WTC11 (cell line): ENCODE measurements at regions not wholly inside any gene's neighbourhood (a gene's known extent, or its start where the extent isn't known, plus 50 kb on each side); places are given as distances from the start of the nearest gene placed in this dataset.

Source experiments
- ATAC-seq: fragments of 200-7000 bp; cut with Tn5 transposase; 2 replicates; pipeline ENCODE4 v1.10.0; 2021; ENCODE audit warnings: mild to moderate bottlenecking, moderate library complexity
- CTCF ChIA-PET: fragments of 300-600 bp; sonication (Branson Sonifier 250); formaldehyde crosslinking; loops from one replicate; lab custom pipeline; 2021; ENCODE audit warnings: antibody characterized with exemption; lab: Charles Lee
- POLR2A ChIA-PET: fragments of 350-600 bp; sonication (Branson Sonifier 250); formaldehyde crosslinking; loops from one replicate; lab custom pipeline; 2021; ENCODE audit warnings: antibody characterized with exemption; lab: Charles Lee
- DNase-seq: peaks from one replicate; pipeline ENCODE4 v3.0.0; 2021; ENCODE audit warnings: low spot score
- H3K27ac Mint-ChIP-seq: 2 replicates; pipeline ENCODE4 v1.8.0; 2021; ENCODE audit warnings: mixed read lengths
- H3K27me3 Mint-ChIP-seq: 2 replicates; pipeline ENCODE4 v1.8.0; 2021; ENCODE audit warnings: low read depth, mild to moderate bottlenecking, moderate library complexity, mixed read lengths
- H3K36me3 Mint-ChIP-seq: 2 replicates; pipeline ENCODE4 v1.8.0; 2021; ENCODE audit warnings: mixed read lengths
- H3K4me1 Mint-ChIP-seq: 2 replicates; pipeline ENCODE4 v1.8.0; 2022; ENCODE audit warnings: mixed read lengths
- H3K4me3 Mint-ChIP-seq: 2 replicates; pipeline ENCODE4 v1.8.0; 2021; ENCODE audit warnings: mild to moderate bottlenecking, moderate library complexity, mixed read lengths
- H3K9me3 Mint-ChIP-seq: 2 replicates; pipeline ENCODE4 v1.8.0; 2021; ENCODE audit warnings: mixed read lengths
- CBFB ChIP-seq: sonication (generic); formaldehyde crosslinking; IDR thresholded peaks from 2 replicates; pipeline ENCODE4 v1.8.1; 2022; ENCODE audit warnings: mild to moderate bottlenecking, low read depth, missing genetic modification reagents
- CREM ChIP-seq: sonication (generic); formaldehyde crosslinking; IDR thresholded peaks from 2 replicates; pipeline ENCODE4 v1.8.1; 2022; ENCODE audit warnings: mild to moderate bottlenecking, missing genetic modification reagents, moderate library complexity
- EMX1 ChIP-seq: fragments of 250-450 bp; sonication (Bioruptor Pico); IDR thresholded peaks from 2 replicates; pipeline ENCODE4 v1.8.0; 2021; ENCODE audit warnings: mild to moderate bottlenecking
- ETV6 ChIP-seq: sonication (generic); formaldehyde crosslinking; IDR thresholded peaks from 2 replicates; pipeline ENCODE4 v1.8.1; 2022; ENCODE audit warnings: mild to moderate bottlenecking, missing genetic modification reagents
- GABPB1 ChIP-seq: sonication (generic); formaldehyde crosslinking; IDR thresholded peaks from 2 replicates; pipeline ENCODE4 v1.8.1; 2023; ENCODE audit warnings: mild to moderate bottlenecking, missing genetic modification reagents
- OVOL2 ChIP-seq: fragments of 250-450 bp; sonication (Bioruptor Pico); IDR thresholded peaks from 2 replicates; pipeline ENCODE4 v1.9.0; 2021; ENCODE audit warnings: mild to moderate bottlenecking, borderline replicate concordance
- PRRX2 ChIP-seq: fragments of 250-450 bp; sonication (Bioruptor Pico); IDR thresholded peaks from 2 replicates; pipeline ENCODE4 v1.8.0; 2021; ENCODE audit warnings: mild to moderate bottlenecking
- RORB ChIP-seq: fragments of 250-450 bp; sonication (Bioruptor Pico); IDR thresholded peaks from 2 replicates; pipeline ENCODE4 v1.9.0; 2021; ENCODE audit warnings: mild to moderate bottlenecking
- SMAD3 ChIP-seq: sonication (generic); formaldehyde crosslinking; IDR thresholded peaks from 2 replicates; pipeline ENCODE4 v1.8.0; 2022; ENCODE audit warnings: missing genetic modification reagents, mild to moderate bottlenecking, borderline replicate concordance
- SOX15 ChIP-seq: fragments of 250-450 bp; sonication (Bioruptor Pico); IDR thresholded peaks from 2 replicates; pipeline ENCODE4 v1.9.0; 2021; ENCODE audit warnings: mild to moderate bottlenecking
- ZNF121 ChIP-seq: sonication (generic); formaldehyde crosslinking; IDR thresholded peaks from 2 replicates; pipeline ENCODE4 v1.8.0; 2023; ENCODE audit warnings: missing genetic modification reagents
- ZNF219 ChIP-seq: sonication (generic); formaldehyde crosslinking; IDR thresholded peaks from 2 replicates; pipeline ENCODE4 v1.8.0; 2023; ENCODE audit warnings: missing genetic modification reagents, mild to moderate bottlenecking, borderline replicate concordance
- ZNF232 ChIP-seq: sonication (generic); formaldehyde crosslinking; IDR thresholded peaks from 2 replicates; pipeline ENCODE4 v1.8.0; 2022; ENCODE audit warnings: mild to moderate bottlenecking, missing genetic modification reagents
- ZNF263 ChIP-seq: sonication (generic); formaldehyde crosslinking; IDR thresholded peaks from 2 replicates; pipeline ENCODE4 v1.8.1; 2022; ENCODE audit warnings: low read depth, mild to moderate bottlenecking, moderate library complexity, missing genetic modification reagents
- TF ChIP-seq, protein P1 (sequence below): sonication (generic); formaldehyde crosslinking; IDR thresholded peaks from 2 replicates; pipeline ENCODE4 v1.8.0; 2022; ENCODE audit warnings: missing genetic modification reagents
- TF ChIP-seq, protein P2 (sequence below): sonication (generic); formaldehyde crosslinking; conservative IDR thresholded peaks from 2 replicates; pipeline ENCODE4 v1.8.1; 2022; ENCODE audit warnings: mild to moderate bottlenecking, missing genetic modification reagents
- TF ChIP-seq, protein P3 (sequence below): sonication (generic); formaldehyde crosslinking; IDR thresholded peaks from 2 replicates; pipeline ENCODE4 v1.8.1; 2023; ENCODE audit warnings: mild to moderate bottlenecking, missing genetic modification reagents, moderate library complexity
- TF ChIP-seq, protein P4 (sequence below): sonication (generic); formaldehyde crosslinking; IDR thresholded peaks from 2 replicates; pipeline ENCODE4 v1.8.1; 2022; ENCODE audit warnings: mild to moderate bottlenecking, missing genetic modification reagents, moderate library complexity, borderline replicate concordance
- TF ChIP-seq, protein P5 (sequence below): fragments of 250-450 bp; sonication (Bioruptor Pico); IDR thresholded peaks from 2 replicates; pipeline ENCODE4 v1.9.0; 2021; ENCODE audit warnings: mild to moderate bottlenecking
- TF ChIP-seq, protein P6 (sequence below): sonication (generic); formaldehyde crosslinking; IDR thresholded peaks from 2 replicates; pipeline ENCODE4 v1.8.1; 2023; ENCODE audit warnings: mild to moderate bottlenecking, missing genetic modification reagents
- TF ChIP-seq, protein P7 (sequence below): sonication (generic); formaldehyde crosslinking; IDR thresholded peaks from 2 replicates; pipeline ENCODE4 v1.8.1; 2022; ENCODE audit warnings: mild to moderate bottlenecking, moderate library complexity, missing genetic modification reagents
- TF ChIP-seq, protein P8 (sequence below): sonication (generic); formaldehyde crosslinking; IDR thresholded peaks from 2 replicates; pipeline ENCODE4 v1.8.1; 2022; ENCODE audit warnings: low read depth, mild to moderate bottlenecking, moderate library complexity, missing genetic modification reagents, borderline replicate concordance

DNA sequence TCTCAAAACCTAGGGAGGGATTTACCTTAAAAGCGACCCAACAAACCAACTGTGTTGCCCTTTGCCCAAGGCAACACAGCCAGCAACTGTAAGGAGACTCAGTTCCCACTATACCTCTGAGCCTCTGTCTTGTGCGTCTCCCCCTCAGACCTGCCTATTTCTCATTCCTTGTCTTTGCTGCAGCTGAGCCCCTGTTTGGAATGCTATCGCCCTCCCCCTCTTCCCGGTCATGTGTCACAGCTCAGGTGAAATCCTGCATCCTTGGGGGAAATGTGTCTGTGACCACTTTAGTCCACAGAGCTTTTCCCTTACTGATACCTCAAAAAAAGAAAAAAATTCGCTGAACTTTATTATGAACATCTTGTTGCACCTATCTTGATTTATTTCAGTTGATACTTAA, 52.0 kb upstream of the LRIG1 start:
- ChIA-PET POLR2A (no interaction called here), CTCF (interaction anchor here (1.5 kb wide), 1 partner anchor 20 kb away, joined by 5 read pairs; no protein-coding TSS in a partner anchor)
- Mint-ChIP-seq H3K27me3 (no peaks in the 10 kb centered on the region; the same call in 1 of the 2 replicates), H3K4me3 (no peak overlapping the region), H3K9me3 (no peaks in the 10 kb centered on the region), H3K27ac (no peak overlapping the region), H3K36me3 (no peaks in the 10 kb centered on the region), H3K4me1 (peaks cover 31% of the 10 kb centered on the region)
- TF ChIP-seq, protein P1, sequence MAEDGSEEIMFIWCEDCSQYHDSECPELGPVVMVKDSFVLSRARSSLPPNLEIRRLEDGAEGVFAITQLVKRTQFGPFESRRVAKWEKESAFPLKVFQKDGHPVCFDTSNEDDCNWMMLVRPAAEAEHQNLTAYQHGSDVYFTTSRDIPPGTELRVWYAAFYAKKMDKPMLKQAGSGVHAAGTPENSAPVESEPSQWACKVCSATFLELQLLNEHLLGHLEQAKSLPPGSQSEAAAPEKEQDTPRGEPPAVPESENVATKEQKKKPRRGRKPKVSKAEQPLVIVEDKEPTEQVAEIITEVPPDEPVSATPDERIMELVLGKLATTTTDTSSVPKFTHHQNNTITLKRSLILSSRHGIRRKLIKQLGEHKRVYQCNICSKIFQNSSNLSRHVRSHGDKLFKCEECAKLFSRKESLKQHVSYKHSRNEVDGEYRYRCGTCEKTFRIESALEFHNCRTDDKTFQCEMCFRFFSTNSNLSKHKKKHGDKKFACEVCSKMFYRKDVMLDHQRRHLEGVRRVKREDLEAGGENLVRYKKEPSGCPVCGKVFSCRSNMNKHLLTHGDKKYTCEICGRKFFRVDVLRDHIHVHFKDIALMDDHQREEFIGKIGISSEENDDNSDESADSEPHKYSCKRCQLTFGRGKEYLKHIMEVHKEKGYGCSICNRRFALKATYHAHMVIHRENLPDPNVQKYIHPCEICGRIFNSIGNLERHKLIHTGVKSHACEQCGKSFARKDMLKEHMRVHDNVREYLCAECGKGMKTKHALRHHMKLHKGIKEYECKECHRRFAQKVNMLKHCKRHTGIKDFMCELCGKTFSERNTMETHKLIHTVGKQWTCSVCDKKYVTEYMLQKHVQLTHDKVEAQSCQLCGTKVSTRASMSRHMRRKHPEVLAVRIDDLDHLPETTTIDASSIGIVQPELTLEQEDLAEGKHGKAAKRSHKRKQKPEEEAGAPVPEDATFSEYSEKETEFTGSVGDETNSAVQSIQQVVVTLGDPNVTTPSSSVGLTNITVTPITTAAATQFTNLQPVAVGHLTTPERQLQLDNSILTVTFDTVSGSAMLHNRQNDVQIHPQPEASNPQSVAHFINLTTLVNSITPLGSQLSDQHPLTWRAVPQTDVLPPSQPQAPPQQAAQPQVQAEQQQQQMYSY (CRISPR knock-in tag), result peak; percentile 46; the same call in 1 of the 2 replicates
- TF ChIP-seq, protein P2, sequence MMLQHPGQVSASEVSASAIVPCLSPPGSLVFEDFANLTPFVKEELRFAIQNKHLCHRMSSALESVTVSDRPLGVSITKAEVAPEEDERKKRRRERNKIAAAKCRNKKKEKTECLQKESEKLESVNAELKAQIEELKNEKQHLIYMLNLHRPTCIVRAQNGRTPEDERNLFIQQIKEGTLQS, result no peak
- TF ChIP-seq, protein P3, sequence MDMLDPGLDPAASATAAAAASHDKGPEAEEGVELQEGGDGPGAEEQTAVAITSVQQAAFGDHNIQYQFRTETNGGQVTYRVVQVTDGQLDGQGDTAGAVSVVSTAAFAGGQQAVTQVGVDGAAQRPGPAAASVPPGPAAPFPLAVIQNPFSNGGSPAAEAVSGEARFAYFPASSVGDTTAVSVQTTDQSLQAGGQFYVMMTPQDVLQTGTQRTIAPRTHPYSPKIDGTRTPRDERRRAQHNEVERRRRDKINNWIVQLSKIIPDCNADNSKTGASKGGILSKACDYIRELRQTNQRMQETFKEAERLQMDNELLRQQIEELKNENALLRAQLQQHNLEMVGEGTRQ (CRISPR knock-in tag), result peak; percentile 48; the same call in 1 of the 2 replicates
- ATAC-seq (peak; percentile 90), DNase-seq (no peak)

DNA sequence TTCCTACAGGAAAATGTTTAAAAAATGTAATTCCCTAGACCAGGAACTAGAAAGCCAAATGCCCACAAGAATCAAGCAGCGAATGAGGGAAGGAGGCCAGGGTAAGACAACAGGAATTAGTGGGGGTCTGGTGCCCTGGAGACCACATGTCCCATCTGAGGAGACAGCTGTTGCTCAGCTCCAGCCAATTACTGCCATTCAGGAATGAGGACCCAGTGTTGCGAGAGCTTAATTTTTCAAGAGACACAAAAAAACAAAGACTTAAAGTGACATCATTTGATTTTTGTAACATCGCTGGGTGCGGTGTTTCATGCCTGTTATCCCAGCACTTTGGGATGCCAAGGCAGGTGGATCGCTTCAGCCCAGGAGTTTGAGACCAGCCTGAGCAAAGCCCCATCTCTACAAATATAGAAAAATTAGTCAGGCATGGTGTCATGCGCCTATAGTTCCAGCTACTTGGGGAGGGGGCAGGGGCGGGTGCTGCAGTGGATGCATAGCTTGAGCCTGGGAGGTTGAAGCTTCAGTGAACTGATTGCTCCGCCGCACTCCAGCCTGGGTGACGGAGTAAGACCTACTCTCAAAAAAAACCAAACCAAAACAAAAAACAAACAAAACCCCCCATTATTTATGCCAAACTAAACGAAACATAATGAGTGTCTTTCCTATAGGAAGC, 52.8 kb upstream of the LRIG1 start:
- ChIA-PET POLR2A (no interaction called here), CTCF (interaction anchor here (1.5 kb wide), 1 partner anchor 20 kb away, joined by 5 read pairs; no protein-coding TSS in a partner anchor)
- H3K9me3 Mint-ChIP-seq, result peaks cover 5% of the 10 kb centered on the region
- peaks cover 1% of the 10 kb centered on the region; the same call in 1 of the 2 replicates for H3K36me3 Mint-ChIP-seq
- DNase-seq (no peak), ATAC-seq (no peak)
- peaks cover 31% of the 10 kb centered on the region for H3K4me1 Mint-ChIP-seq
- H3K27me3 Mint-ChIP-seq, result no peaks in the 10 kb centered on the region; the same call in none of the 2 replicates
- H3K27ac Mint-ChIP-seq, result no peak overlapping the region
- no peak overlapping the region for H3K4me3 Mint-ChIP-seq
- TF ChIP-seq GABPB1 (no peak), SOX15 (CRISPR knock-in tag) (no peak), PRRX2 (CRISPR knock-in tag) (no peak), ZNF232 (CRISPR knock-in tag) (no peak), ZNF121 (CRISPR knock-in tag) (no peak), ZNF219 (CRISPR knock-in tag) (no peak), OVOL2 (CRISPR knock-in tag) (no peak), CBFB (CRISPR knock-in tag) (no peak), SMAD3 (CRISPR knock-in tag) (no peak), ZNF263 (CRISPR knock-in tag) (no peak), CREM (CRISPR knock-in tag) (no peak), ETV6 (CRISPR knock-in tag) (no peak), EMX1 (no peak), RORB (CRISPR knock-in tag) (no peak)
- TF ChIP-seq, protein P4, sequence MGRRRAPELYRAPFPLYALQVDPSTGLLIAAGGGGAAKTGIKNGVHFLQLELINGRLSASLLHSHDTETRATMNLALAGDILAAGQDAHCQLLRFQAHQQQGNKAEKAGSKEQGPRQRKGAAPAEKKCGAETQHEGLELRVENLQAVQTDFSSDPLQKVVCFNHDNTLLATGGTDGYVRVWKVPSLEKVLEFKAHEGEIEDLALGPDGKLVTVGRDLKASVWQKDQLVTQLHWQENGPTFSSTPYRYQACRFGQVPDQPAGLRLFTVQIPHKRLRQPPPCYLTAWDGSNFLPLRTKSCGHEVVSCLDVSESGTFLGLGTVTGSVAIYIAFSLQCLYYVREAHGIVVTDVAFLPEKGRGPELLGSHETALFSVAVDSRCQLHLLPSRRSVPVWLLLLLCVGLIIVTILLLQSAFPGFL, result no peak
- TF ChIP-seq, protein P5, sequence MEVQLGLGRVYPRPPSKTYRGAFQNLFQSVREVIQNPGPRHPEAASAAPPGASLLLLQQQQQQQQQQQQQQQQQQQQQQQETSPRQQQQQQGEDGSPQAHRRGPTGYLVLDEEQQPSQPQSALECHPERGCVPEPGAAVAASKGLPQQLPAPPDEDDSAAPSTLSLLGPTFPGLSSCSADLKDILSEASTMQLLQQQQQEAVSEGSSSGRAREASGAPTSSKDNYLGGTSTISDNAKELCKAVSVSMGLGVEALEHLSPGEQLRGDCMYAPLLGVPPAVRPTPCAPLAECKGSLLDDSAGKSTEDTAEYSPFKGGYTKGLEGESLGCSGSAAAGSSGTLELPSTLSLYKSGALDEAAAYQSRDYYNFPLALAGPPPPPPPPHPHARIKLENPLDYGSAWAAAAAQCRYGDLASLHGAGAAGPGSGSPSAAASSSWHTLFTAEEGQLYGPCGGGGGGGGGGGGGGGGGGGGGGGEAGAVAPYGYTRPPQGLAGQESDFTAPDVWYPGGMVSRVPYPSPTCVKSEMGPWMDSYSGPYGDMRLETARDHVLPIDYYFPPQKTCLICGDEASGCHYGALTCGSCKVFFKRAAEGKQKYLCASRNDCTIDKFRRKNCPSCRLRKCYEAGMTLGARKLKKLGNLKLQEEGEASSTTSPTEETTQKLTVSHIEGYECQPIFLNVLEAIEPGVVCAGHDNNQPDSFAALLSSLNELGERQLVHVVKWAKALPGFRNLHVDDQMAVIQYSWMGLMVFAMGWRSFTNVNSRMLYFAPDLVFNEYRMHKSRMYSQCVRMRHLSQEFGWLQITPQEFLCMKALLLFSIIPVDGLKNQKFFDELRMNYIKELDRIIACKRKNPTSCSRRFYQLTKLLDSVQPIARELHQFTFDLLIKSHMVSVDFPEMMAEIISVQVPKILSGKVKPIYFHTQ (CRISPR knock-in tag), result no peak
- TF ChIP-seq, protein P6, sequence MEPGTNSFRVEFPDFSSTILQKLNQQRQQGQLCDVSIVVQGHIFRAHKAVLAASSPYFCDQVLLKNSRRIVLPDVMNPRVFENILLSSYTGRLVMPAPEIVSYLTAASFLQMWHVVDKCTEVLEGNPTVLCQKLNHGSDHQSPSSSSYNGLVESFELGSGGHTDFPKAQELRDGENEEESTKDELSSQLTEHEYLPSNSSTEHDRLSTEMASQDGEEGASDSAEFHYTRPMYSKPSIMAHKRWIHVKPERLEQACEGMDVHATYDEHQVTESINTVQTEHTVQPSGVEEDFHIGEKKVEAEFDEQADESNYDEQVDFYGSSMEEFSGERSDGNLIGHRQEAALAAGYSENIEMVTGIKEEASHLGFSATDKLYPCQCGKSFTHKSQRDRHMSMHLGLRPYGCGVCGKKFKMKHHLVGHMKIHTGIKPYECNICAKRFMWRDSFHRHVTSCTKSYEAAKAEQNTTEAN (CRISPR knock-in tag), result no peak
- TF ChIP-seq, protein P7, sequence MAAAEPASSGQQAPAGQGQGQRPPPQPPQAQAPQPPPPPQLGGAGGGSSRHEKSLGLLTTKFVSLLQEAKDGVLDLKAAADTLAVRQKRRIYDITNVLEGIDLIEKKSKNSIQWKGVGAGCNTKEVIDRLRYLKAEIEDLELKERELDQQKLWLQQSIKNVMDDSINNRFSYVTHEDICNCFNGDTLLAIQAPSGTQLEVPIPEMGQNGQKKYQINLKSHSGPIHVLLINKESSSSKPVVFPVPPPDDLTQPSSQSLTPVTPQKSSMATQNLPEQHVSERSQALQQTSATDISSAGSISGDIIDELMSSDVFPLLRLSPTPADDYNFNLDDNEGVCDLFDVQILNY (CRISPR knock-in tag), result no peak
- TF ChIP-seq, protein P8, sequence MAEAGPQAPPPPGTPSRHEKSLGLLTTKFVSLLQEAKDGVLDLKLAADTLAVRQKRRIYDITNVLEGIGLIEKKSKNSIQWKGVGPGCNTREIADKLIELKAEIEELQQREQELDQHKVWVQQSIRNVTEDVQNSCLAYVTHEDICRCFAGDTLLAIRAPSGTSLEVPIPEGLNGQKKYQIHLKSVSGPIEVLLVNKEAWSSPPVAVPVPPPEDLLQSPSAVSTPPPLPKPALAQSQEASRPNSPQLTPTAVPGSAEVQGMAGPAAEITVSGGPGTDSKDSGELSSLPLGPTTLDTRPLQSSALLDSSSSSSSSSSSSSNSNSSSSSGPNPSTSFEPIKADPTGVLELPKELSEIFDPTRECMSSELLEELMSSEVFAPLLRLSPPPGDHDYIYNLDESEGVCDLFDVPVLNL (CRISPR knock-in tag), result no peak
